ENCODE measurements at regions not wholly inside any gene's neighbourhood (a gene's known extent, or its start where the extent isn't known, plus 50 kb on each side); places are given as distances from the start of the nearest gene placed in this dataset.

DNA sequence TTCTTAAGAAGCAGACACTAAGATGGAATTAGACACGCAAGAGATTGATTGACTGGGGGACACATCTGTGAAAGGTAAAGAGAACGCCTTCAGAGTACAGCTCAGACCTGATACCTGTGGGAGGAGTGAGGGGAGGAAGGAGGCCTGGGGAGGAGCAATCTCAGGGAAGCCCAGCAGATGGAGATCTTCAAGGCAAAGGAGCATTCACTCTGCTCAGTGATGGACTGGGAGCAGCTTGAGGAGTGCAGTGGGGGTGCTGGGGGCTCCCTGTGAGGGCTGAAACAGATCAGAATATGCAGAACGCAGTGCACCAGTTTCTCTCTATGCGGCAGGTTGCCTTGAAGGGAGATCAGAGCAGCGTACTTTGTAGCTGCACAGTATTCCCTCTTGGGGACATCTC lies 103.7 kb upstream of the ATP8B1 start:
- Histone ChIP-seq H3K4me1 (no peaks in the 10 kb centered on the region), H3K27me3 (no peaks in the 10 kb centered on the region), H3K4me3 (no peak overlapping the region), H3K36me3 (no peaks in the 10 kb centered on the region), H3K27ac (no peak overlapping the region), H3K9me3 (no peaks in the 10 kb centered on the region)
- no peak for DNase-seq (ENCODE audit: low spot score in 2 of 2)
- TF ChIP-seq POLR2AphosphoS5 (IDR thresholded peaks at IDR 0.05) = no peak
- TF ChIP-seq POLR2A (IDR thresholded peaks at IDR 0.05) = no peak
- TF ChIP-seq, protein P1, sequence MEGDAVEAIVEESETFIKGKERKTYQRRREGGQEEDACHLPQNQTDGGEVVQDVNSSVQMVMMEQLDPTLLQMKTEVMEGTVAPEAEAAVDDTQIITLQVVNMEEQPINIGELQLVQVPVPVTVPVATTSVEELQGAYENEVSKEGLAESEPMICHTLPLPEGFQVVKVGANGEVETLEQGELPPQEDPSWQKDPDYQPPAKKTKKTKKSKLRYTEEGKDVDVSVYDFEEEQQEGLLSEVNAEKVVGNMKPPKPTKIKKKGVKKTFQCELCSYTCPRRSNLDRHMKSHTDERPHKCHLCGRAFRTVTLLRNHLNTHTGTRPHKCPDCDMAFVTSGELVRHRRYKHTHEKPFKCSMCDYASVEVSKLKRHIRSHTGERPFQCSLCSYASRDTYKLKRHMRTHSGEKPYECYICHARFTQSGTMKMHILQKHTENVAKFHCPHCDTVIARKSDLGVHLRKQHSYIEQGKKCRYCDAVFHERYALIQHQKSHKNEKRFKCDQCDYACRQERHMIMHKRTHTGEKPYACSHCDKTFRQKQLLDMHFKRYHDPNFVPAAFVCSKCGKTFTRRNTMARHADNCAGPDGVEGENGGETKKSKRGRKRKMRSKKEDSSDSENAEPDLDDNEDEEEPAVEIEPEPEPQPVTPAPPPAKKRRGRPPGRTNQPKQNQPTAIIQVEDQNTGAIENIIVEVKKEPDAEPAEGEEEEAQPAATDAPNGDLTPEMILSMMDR (IDR thresholded peaks at IDR 0.05) = no peak
- intact Hi-C loops (cut with DNase I; ENCODE audit: low total_unique reads) = no loop called here

DNA sequence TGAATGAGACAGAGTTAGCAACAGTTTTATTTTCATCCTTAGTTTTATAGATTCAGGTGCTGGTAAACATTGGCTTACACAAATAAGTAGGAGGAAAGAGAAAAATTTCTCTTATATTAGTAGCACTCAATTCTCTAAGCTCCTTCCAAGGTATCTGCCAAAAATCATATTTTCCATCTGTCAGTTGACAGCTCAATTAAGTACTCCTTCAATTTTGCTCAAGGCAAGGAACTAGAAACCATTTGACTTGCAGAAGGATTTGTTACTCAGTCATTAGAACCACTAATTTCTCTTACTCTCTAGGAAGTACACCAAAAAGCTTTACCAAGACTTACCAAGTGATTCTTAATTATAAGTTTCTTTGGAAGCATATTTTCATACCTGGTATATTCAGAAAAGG lies 101.4 kb upstream of the ATP8B1 start:
- no peaks in the 10 kb centered on the region for H3K36me3 ChIP-seq
- intact Hi-C loops (cut with DNase I; ENCODE audit: low total_unique reads) = no loop called here
- H3K9me3 ChIP-seq = no peaks in the 10 kb centered on the region
- H3K27ac ChIP-seq = no peak overlapping the region
- no peaks in the 10 kb centered on the region for H3K27me3 ChIP-seq
- TF ChIP-seq POLR2A (IDR thresholded peaks at IDR 0.05) = no peak
- TF ChIP-seq POLR2AphosphoS5 (IDR thresholded peaks at IDR 0.05) = no peak
- TF ChIP-seq, protein P1 (IDR thresholded peaks at IDR 0.05) = no peak
- DNase-seq (ENCODE audit: low spot score in 2 of 2) = no peak
- H3K4me3 ChIP-seq = no peak overlapping the region
- no peaks in the 10 kb centered on the region for H3K4me1 ChIP-seq

DNA sequence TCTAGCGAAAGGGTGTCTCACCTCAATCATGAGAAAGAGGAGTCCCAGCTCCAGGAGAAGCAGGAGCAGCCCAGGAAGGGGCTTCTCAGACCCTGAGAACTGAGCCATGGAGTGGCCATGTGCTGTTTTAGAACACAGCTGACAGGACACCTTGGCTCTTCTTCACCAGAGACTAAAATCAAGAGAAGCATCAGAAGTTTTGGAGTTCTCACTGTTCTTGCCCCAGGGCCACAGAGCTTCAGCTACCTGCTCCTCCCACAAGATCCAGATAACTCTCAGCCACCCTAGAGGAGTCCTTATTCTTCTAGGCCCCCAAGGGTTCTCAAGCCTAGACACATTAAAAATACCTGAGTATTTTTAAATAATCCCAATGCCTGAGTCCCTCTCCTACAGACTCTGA lies 99.6 kb upstream of the ATP8B1 start:
- no peak for TF ChIP-seq POLR2A (IDR thresholded peaks at IDR 0.05)
- no peak for TF ChIP-seq POLR2AphosphoS5 (IDR thresholded peaks at IDR 0.05)
- TF ChIP-seq, protein P1 (IDR thresholded peaks at IDR 0.05) = no peak
- intact Hi-C loops (cut with DNase I; ENCODE audit: low total_unique reads) = no loop called here
- Histone ChIP-seq H3K4me1 (no peaks in the 10 kb centered on the region), H3K27ac (no peak overlapping the region), H3K9me3 (no peaks in the 10 kb centered on the region), H3K36me3 (no peaks in the 10 kb centered on the region), H3K4me3 (no peak overlapping the region), H3K27me3 (no peaks in the 10 kb centered on the region)
- DNase-seq (ENCODE audit: low spot score in 2 of 2) = no peak

DNA sequence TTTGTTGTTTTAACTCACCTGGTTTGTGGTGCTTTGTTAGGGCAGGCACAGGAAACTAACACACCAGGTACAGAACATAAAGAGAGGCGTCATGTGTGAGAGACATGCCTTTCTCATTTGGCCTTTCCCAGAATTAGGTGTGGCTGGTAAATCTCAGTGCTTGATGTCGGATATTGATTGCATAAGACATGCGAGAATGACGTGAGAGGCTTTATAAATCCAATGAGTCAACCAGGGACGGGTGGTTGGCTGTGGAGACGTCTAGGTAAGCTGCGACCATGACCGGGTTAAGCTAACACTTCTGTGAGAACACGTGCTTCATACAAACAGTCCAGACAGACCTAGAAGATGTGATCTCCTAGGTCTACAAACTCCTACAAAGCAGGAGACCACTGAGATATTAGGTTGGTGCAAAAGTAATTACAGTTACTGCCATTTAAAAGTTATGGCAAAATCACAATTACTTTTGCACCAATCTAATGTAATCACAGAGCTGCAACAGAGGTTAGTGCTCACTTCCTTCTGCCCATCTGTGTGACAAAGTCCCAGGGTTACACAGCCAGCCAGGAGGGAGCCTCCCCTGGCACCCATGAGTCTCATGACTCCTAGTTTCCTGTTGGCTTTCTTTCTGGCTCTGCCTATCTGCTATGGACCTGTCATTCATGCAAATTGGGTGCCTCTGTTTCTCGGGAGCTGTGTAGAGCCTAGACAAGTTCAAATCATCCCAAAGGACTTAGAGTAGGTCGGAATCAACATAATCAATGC lies 98.9 kb upstream of the ATP8B1 start:
- H3K27me3 ChIP-seq = no peaks in the 10 kb centered on the region

DNA sequence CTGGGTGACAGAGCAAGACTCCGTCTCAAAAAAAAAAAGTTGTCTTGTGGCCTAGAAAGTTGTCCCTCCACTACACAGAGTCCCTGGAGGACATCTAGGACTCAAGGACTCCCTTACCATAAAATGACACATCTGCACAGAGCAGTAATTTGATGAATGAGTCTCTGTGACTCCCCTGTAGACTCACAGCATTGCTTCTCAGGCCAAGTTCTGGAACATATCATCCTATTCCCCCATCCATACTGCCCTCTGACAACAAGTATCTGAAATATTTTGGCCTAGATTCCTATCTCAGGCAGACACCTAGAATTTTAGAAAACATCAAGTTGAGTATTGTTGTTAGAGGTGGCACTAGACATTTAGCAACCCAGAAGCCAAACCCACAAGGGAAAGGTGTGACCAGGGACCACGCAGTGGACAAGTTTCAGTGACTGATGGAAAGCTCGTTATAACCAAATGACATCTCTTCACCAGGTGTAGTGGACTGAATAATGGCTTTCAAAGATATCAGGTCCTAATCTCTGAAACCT lies 97.9 kb upstream of the ATP8B1 start:
- Histone ChIP-seq H3K4me3 (no peak overlapping the region), H3K4me1 (no peaks in the 10 kb centered on the region), H3K9me3 (no peaks in the 10 kb centered on the region), H3K27me3 (no peaks in the 10 kb centered on the region), H3K27ac (no peak overlapping the region), H3K36me3 (no peaks in the 10 kb centered on the region)
- intact Hi-C loops (cut with DNase I; ENCODE audit: low total_unique reads) = no loop called here
- no peak for DNase-seq (ENCODE audit: low spot score in 2 of 2)
- TF ChIP-seq POLR2AphosphoS5 (IDR thresholded peaks at IDR 0.05) (no peak), POLR2A (IDR thresholded peaks at IDR 0.05) (no peak)
- TF ChIP-seq, protein P1 (IDR thresholded peaks at IDR 0.05) = no peak

More for the DNA sequence above, 98.9 kb upstream of the ATP8B1 start:
- DNase-seq (ENCODE audit: low spot score in 2 of 2) = no peak
- Histone ChIP-seq H3K27ac (no peak overlapping the region), H3K4me3 (no peak overlapping the region), H3K36me3 (no peaks in the 10 kb centered on the region), H3K4me1 (no peaks in the 10 kb centered on the region), H3K9me3 (no peaks in the 10 kb centered on the region)
- intact Hi-C loops (cut with DNase I; ENCODE audit: low total_unique reads) = no loop called here
- TF ChIP-seq, protein P1 (IDR thresholded peaks at IDR 0.05) = no peak
- TF ChIP-seq POLR2A (IDR thresholded peaks at IDR 0.05) = no peak

Data from breast epithelium (tissue), 4 donors.